ENCODE measurements at regions not wholly inside any gene's neighbourhood (a gene's known extent, or its start where the extent isn't known, plus 50 kb on each side); places are given as distances from the start of the nearest gene placed in this dataset.

DNA sequence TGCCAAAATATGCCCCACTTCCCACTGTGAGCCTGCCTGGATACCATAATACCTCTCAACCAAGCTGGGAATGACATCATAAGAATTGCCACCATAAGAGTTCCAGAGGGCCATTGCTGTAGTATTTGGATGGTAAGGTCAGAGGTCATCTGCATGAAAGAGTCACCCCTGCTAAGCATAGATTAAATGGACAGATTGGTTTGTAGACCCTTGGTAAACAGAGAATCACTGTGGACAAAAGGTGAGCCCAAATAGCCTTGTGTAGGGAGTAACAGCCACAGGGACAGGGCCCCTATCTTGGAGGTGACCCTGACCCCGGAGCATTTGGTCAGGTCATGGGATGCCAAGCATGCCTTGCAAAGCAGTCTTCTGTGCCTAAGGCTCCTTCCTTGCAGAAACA, 129.7 kb downstream of the GPAM start:
- POLR2A ChIA-PET = no interaction called here

DNA sequence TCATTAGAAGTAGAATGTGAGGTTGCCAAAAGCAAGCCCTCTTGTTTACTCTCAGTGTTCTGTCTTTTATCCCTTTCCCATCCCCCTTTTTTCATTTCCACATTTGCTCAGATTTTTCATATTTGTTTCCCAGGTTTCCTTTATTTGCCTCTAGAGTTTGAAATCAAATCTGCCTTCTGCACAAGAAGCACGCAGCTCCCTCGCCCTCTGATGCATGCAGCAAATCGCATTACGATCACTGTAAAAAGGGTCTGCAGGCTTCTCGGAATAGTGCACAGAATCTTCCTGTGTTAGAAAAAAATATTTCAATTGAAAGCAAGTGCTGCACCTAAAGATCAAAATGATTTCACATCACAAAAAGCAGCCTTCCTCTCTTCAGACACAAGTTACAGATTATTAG, 129.0 kb downstream of the GPAM start:
- Histone ChIP-seq H3K27ac (ENCODE audit: extremely low read depth, low read depth, low read length) (no peak overlapping the region), H3K36me3 (ENCODE audit: control insufficient read depth in 2 of 2, insufficient read depth in 1 of 2, low read length in 2 of 2) (no peaks in the 10 kb centered on the region), H3K4me1 (ENCODE audit: control insufficient read depth, insufficient read depth, low read length) (no peaks in the 10 kb centered on the region), H3K9me3 (ENCODE audit: control insufficient read depth, insufficient read depth, low read depth, low read length) (no peaks in the 10 kb centered on the region), H3K4me3 (ENCODE audit: low read depth, low read length) (no peak overlapping the region)
- ChIA-PET POLR2A (no interaction called here), CTCF (no interaction called here)
- TF ChIP-seq ZNF223 (tag by site-specific recombination; IDR thresholded peaks at IDR 0.05) (no peak), ZXDB (tag by site-specific recombination; IDR thresholded peaks at IDR 0.05) (no peak), ZSCAN5A (tag by site-specific recombination; IDR thresholded peaks at IDR 0.05) (no peak), ZBTB48 (tag by site-specific recombination; IDR thresholded peaks at IDR 0.05) (no peak), ZNF837 (tag by site-specific recombination; IDR thresholded peaks at IDR 0.05) (no peak), GLIS2 (tag by site-specific recombination; IDR thresholded peaks at IDR 0.05) (no peak)

More for the DNA sequence above, 129.7 kb downstream of the GPAM start:
- no peak overlapping the region for H3K27ac ChIP-seq (ENCODE audit: extremely low read depth, low read depth, low read length)
- CTCF ChIA-PET = no interaction called here
- H3K4me1 ChIP-seq (ENCODE audit: control insufficient read depth, insufficient read depth, low read length) = no peaks in the 10 kb centered on the region
- H3K4me3 ChIP-seq (ENCODE audit: low read depth, low read length) = no peak overlapping the region
- H3K36me3 ChIP-seq (ENCODE audit: control insufficient read depth in 2 of 2, insufficient read depth in 1 of 2, low read length in 2 of 2) = no peaks in the 10 kb centered on the region
- TF ChIP-seq, protein P1, sequence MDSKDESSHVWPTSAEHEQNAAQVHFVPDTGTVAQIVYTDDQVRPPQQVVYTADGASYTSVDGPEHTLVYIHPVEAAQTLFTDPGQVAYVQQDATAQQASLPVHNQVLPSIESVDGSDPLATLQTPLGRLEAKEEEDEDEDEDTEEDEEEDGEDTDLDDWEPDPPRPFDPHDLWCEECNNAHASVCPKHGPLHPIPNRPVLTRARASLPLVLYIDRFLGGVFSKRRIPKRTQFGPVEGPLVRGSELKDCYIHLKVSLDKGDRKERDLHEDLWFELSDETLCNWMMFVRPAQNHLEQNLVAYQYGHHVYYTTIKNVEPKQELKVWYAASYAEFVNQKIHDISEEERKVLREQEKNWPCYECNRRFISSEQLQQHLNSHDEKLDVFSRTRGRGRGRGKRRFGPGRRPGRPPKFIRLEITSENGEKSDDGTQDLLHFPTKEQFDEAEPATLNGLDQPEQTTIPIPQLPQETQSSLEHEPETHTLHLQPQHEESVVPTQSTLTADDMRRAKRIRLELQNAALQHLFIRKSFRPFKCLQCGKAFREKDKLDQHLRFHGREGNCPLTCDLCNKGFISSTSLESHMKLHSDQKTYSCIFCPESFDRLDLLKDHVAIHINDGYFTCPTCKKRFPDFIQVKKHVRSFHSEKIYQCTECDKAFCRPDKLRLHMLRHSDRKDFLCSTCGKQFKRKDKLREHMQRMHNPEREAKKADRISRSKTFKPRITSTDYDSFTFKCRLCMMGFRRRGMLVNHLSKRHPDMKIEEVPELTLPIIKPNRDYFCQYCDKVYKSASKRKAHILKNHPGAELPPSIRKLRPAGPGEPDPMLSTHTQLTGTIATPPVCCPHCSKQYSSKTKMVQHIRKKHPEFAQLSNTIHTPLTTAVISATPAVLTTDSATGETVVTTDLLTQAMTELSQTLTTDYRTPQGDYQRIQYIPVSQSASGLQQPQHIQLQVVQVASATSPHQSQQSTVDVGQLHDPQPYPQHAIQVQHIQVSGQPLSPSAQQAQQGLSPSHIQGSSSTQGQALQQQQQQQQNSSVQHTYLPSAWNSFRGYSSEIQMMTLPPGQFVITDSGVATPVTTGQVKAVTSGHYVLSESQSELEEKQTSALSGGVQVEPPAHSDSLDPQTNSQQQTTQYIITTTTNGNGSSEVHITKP (tag by site-specific recombination; IDR thresholded peaks at IDR 0.05) = no peak
- TF ChIP-seq ZNF404 (tag by site-specific recombination; IDR thresholded peaks at IDR 0.05) (no peak), ZNF423 (tag by site-specific recombination; IDR thresholded peaks at IDR 0.05) (no peak), ZNF747 (tag by site-specific recombination; IDR thresholded peaks at IDR 0.05) (no peak), ZNF341 (tag by site-specific recombination; IDR thresholded peaks at IDR 0.05; ENCODE audit: low read depth) (no peak)
- no peaks in the 10 kb centered on the region for H3K9me3 ChIP-seq (ENCODE audit: control insufficient read depth, insufficient read depth, low read depth, low read length)

DNA sequence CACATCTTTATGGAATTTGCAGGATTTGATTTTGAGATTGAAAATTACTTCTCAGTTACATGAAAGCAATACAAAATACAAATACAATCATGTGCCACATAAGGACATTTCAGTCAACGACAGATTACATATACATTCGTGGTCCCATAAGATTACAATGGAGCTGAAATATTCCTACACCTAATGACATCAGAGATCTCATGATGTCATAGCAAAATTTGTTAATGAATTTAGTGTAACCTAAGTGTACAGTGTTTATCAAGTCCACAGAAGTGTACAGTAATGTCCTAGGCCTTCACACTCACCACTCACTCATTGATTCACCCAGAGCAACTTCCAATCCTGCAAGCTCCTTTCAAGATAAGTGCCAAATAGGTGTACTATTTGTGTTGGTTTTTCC, 126.5 kb downstream of the GPAM start:
- no peaks in the 10 kb centered on the region for H3K36me3 ChIP-seq (ENCODE audit: control insufficient read depth in 2 of 2, insufficient read depth in 1 of 2, low read length in 2 of 2)
- no peaks in the 10 kb centered on the region for H3K9me3 ChIP-seq (ENCODE audit: control insufficient read depth, insufficient read depth, low read depth, low read length)
- ChIA-PET POLR2A (no interaction called here), CTCF (no interaction called here)
- TF ChIP-seq FEZF1 (tag by site-specific recombination; IDR thresholded peaks at IDR 0.05) (no peak), ATF2 (tag by site-specific recombination; IDR thresholded peaks at IDR 0.05; ENCODE audit: low read depth) (peak; percentile 52; the same call in 1 of the 2 replicates), BCL11A (tag by site-specific recombination; IDR thresholded peaks at IDR 0.05; ENCODE audit: low read depth) (no peak), ZNF600 (tag by site-specific recombination; IDR thresholded peaks at IDR 0.05) (no peak), ZIC2 (tag by site-specific recombination; IDR thresholded peaks at IDR 0.05) (no peak), ZNF426 (tag by site-specific recombination; IDR thresholded peaks at IDR 0.05) (no peak)
- H3K27ac ChIP-seq (ENCODE audit: extremely low read depth, low read depth, low read length) = no peak overlapping the region
- no peak overlapping the region for H3K4me3 ChIP-seq (ENCODE audit: low read depth, low read length)
- no peaks in the 10 kb centered on the region for H3K4me1 ChIP-seq (ENCODE audit: control insufficient read depth, insufficient read depth, low read length)

All from HEK293 (cell line).